Body of pancreas (tissue), 4 donors: ENCODE measurements at regions not wholly inside any gene's neighbourhood (a gene's known extent, or its start where the extent isn't known, plus 50 kb on each side); places are given as distances from the start of the nearest gene placed in this dataset.

Experiments
- CTCF ChIP-seq, 7 experiments: fragments of 450-650 bp in 4 of 7; fragments of 200-600 bp in 3 of 7; sonication (generic) in 3 of 7; IDR thresholded peaks; one replicate each; pipeline ENCODE4 v1.5.1; 2016 to 2019; ENCODE audit warnings: antibody characterized with exemption in 7 of 7
- POLR2A ChIP-seq, 3 donors: fragments of 450-650 bp; IDR thresholded peaks; one replicate each; pipeline ENCODE4 v1.6.1; 2016; ENCODE audit warnings: antibody characterized with exemption in 3 of 3, mild to moderate bottlenecking in 2 of 3

- TF ChIP-seq CTCF (IDR thresholded peaks at IDR 0.05) (no peak), POLR2A (IDR thresholded peaks at IDR 0.05) (no peak)
Observed at GRCh38 chr4:152190907-152191306, 345.0 kb downstream of the FBXW7 start.
